ENCODE measurements at regions not wholly inside any gene's neighbourhood (a gene's known extent, or its start where the extent isn't known, plus 50 kb on each side); places are given as distances from the start of the nearest gene placed in this dataset.

GRCh38 chr1:238727670-238728069, 658.7 kb upstream of the CHRM3 start (continued):
- TF ChIP-seq ZNF221 (tag by site-specific recombination; IDR thresholded peaks at IDR 0.05; ENCODE audit: borderline replicate concordance) (no peak), ZSCAN23 (tag by site-specific recombination; IDR thresholded peaks at IDR 0.05) (no peak), ZNF791 (tag by site-specific recombination; IDR thresholded peaks at IDR 0.05) (no peak), ZNF280C (tag by site-specific recombination; IDR thresholded peaks at IDR 0.05) (no peak), ZNF16 (tag by site-specific recombination; IDR thresholded peaks at IDR 0.05; ENCODE audit: low read depth) (no peak)

- H3K4me3 ChIP-seq (ENCODE audit: low read depth, low read length), result no peak overlapping the region
- no peaks in the 10 kb centered on the region for H3K36me3 ChIP-seq (ENCODE audit: control insufficient read depth in 2 of 2, insufficient read depth in 1 of 2, low read length in 2 of 2)
- TF ChIP-seq ZNF398 (tag by site-specific recombination; IDR thresholded peaks at IDR 0.05) (no peak), ZNF148 (tag by site-specific recombination; IDR thresholded peaks at IDR 0.05; ENCODE audit: borderline replicate concordance) (no peak), ZNF133 (tag by site-specific recombination; IDR thresholded peaks at IDR 0.05) (no peak), ELK4 (IDR thresholded peaks at IDR 0.05; ENCODE audit: borderline replicate concordance, low read depth, low read length) (no peak), ZNF350 (tag by site-specific recombination; IDR thresholded peaks at IDR 0.05) (no peak), TCF7L2 (IDR thresholded peaks at IDR 0.05; ENCODE audit: borderline replicate concordance, low read depth, low read length) (no peak), ZNF510 (tag by site-specific recombination; IDR thresholded peaks at IDR 0.05; ENCODE audit: insufficient replicate concordance) (no peak), KLF7 (tag by site-specific recombination; IDR thresholded peaks at IDR 0.05; ENCODE audit: borderline replicate concordance) (no peak), ZSCAN16 (tag by site-specific recombination; IDR thresholded peaks at IDR 0.05) (no peak), EGR2 (tag by site-specific recombination; IDR thresholded peaks at IDR 0.05; ENCODE audit: low read depth) (no peak), HIC1 (tag by site-specific recombination; IDR thresholded peaks at IDR 0.05) (no peak)
- H3K4me1 ChIP-seq (ENCODE audit: control insufficient read depth, insufficient read depth, low read length), result no peaks in the 10 kb centered on the region
- ChIA-PET POLR2A (no interaction called here), CTCF (no interaction called here)
- H3K9me3 ChIP-seq (ENCODE audit: control insufficient read depth, insufficient read depth, low read depth, low read length), result no peaks in the 10 kb centered on the region
- no peak overlapping the region for H3K27ac ChIP-seq (ENCODE audit: extremely low read depth, low read depth, low read length)
These were observed 663.6 kb upstream of the CHRM3 start for GRCh38 chr1:238722812-238723211.
